ENCODE measurements at regions not wholly inside any gene's neighbourhood (a gene's known extent, or its start where the extent isn't known, plus 50 kb on each side); places are given as distances from the start of the nearest gene placed in this dataset.
"Not testable (repeated sequence)": the region's sequence is repeated elsewhere in the genome, so short reads cannot be mapped to it uniquely, and the experiment has no call there.

GRCh38 chr3:31100519-31100918 is 206.1 kb upstream of the GADL1 start:
- DNase-seq (ENCODE audit: low spot score): no peak

- DNase-seq (ENCODE audit: low spot score): not testable (repeated sequence)
Measured at GRCh38 chr3:31101285-31101684, 206.8 kb upstream of the GADL1 start.

GRCh38 chr3:31102196-31102879 is 207.9 kb upstream of the GADL1 start:
- no peak for DNase-seq (ENCODE audit: low spot score)

GRCh38 chr3:31103181-31103580 is 208.7 kb upstream of the GADL1 start:
- no peak for DNase-seq (ENCODE audit: low spot score)

- no peak for DNase-seq (ENCODE audit: low spot score)
Measured at GRCh38 chr3:31103623-31104180, 209.2 kb upstream of the GADL1 start.

GRCh38 chr3:31105011-31105410 is 210.6 kb upstream of the GADL1 start:
- DNase-seq (ENCODE audit: low spot score): no peak

- DNase-seq (ENCODE audit: low spot score): no peak
Measured at GRCh38 chr3:31105438-31106077, 211.1 kb upstream of the GADL1 start.

GRCh38 chr3:31106204-31106603 is 211.7 kb upstream of the GADL1 start:
- no peak for DNase-seq (ENCODE audit: low spot score)

- no peak for DNase-seq (ENCODE audit: low spot score)
Measured at GRCh38 chr3:31106912-31107311, 212.5 kb upstream of the GADL1 start.

GRCh38 chr3:31114929-31115283 is 220.4 kb upstream of the GADL1 start:
- DNase-seq (ENCODE audit: low spot score): no peak

- DNase-seq (ENCODE audit: low spot score): not testable (repeated sequence)
Measured at GRCh38 chr3:31115531-31115930, 221.1 kb upstream of the GADL1 start.

- DNase-seq (ENCODE audit: low spot score): no peak
Measured at GRCh38 chr3:31116651-31117050, 222.2 kb upstream of the GADL1 start.

- DNase-seq (ENCODE audit: low spot score): no peak
Measured at GRCh38 chr3:31117854-31118253, 223.4 kb upstream of the GADL1 start.

GRCh38 chr3:31124373-31124772 is 229.9 kb upstream of the GADL1 start:
- no peak for DNase-seq (ENCODE audit: low spot score)

GRCh38 chr3:31125413-31126020 is 231.1 kb upstream of the GADL1 start:
- no peak for DNase-seq (ENCODE audit: low spot score)

- DNase-seq (ENCODE audit: low spot score): no peak
Measured at GRCh38 chr3:31129241-31129640, 234.8 kb upstream of the GADL1 start.

GRCh38 chr3:31132132-31132769 is 237.8 kb upstream of the GADL1 start:
- peak; percentile 18 for DNase-seq (ENCODE audit: low spot score)

GRCh38 chr3:31133541-31133940 is 239.1 kb upstream of the GADL1 start:
- no peak for DNase-seq (ENCODE audit: low spot score)

GRCh38 chr3:31135546-31135945 is 241.1 kb upstream of the GADL1 start:
- no peak for DNase-seq (ENCODE audit: low spot score)

GRCh38 chr3:31137718-31138465 is 243.4 kb upstream of the GADL1 start:
- no peak for DNase-seq (ENCODE audit: low spot score)

- no peak for DNase-seq (ENCODE audit: low spot score)
Measured at GRCh38 chr3:31140470-31140869, 246.0 kb upstream of the GADL1 start.

- DNase-seq (ENCODE audit: low spot score): no peak
Measured at GRCh38 chr3:31142139-31142538, 247.7 kb upstream of the GADL1 start.
